ENCODE measurements at regions not wholly inside any gene's neighbourhood (a gene's known extent, or its start where the extent isn't known, plus 50 kb on each side); places are given as distances from the start of the nearest gene placed in this dataset.
A peak's percentile ranks its signal among the peaks of the same experiment; 100 is the strongest.

DNA sequence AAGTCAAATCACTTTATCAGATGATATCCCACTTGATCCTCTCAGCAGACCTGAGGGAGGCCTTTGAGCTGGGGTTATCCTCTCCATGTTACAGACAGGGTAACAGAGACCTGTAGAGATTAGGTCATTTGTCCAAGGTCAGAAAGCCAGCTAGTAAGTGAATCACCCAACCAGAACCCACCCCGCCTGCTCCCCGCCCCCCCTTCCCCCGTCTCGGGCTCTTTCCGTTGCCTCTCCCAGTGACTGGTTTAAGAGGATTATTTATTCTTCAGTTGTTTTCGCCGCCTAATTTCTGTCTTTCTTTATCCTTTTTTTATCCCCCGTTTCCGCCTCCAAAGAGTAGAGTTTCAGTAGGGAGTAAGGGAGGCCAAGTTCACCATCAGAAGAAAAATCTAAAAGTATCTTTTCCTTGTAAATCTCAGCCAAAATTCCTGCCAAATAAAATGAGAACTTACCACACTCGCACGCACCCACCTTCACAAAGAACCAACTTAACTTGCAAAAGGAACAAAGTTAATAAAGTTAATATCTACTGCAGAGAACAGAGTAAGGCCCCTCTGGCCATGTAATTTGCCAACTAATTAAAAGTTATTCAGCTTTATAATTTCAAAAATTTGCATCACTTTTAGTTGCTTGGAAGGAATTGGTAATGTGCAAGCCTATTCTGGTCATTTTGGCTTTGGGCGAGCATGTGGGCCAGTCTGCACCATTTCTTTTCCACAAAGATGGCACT, 76.8 kb upstream of the TRABD2B start:
- peaks cover 30% of the 10 kb centered on the region for H3K4me1 Mint-ChIP-seq
- no peak overlapping the region for H3K4me3 Mint-ChIP-seq
- H3K9me3 Mint-ChIP-seq, result no peaks in the 10 kb centered on the region
- H3K27ac Mint-ChIP-seq, result peak overlapping the region; percentile 32
- DNase-seq (ENCODE audit: low spot score in 2 of 2, unreplicated experiment in 2 of 2), result no peak
- H3K27me3 Mint-ChIP-seq (ENCODE audit: low read depth), result peaks cover 64% of the 10 kb centered on the region
- H3K36me3 Mint-ChIP-seq, result no peaks in the 10 kb centered on the region
- TF ChIP-seq, protein P1, sequence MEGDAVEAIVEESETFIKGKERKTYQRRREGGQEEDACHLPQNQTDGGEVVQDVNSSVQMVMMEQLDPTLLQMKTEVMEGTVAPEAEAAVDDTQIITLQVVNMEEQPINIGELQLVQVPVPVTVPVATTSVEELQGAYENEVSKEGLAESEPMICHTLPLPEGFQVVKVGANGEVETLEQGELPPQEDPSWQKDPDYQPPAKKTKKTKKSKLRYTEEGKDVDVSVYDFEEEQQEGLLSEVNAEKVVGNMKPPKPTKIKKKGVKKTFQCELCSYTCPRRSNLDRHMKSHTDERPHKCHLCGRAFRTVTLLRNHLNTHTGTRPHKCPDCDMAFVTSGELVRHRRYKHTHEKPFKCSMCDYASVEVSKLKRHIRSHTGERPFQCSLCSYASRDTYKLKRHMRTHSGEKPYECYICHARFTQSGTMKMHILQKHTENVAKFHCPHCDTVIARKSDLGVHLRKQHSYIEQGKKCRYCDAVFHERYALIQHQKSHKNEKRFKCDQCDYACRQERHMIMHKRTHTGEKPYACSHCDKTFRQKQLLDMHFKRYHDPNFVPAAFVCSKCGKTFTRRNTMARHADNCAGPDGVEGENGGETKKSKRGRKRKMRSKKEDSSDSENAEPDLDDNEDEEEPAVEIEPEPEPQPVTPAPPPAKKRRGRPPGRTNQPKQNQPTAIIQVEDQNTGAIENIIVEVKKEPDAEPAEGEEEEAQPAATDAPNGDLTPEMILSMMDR (IDR thresholded peaks at IDR 0.05; ENCODE audit: unreplicated experiment), result no peak

DNA sequence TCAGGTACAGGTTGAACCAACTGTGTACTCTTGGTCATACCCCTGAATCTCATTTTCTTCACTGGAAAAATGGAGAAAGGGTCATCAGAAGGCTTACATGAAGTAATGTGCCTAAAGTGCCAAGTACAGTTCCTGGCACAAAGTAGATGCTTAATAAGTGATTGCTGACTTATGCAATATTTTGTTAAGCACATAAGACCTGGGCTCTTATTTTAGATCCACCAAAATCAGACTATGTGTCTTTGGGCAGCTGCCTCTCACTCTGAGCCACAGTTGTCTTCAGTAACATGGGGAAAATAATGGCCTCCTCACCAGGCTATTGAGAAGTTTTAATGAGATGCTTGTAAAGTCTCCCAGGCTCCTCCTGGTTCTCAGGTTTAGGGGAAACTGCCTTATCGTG, 74.3 kb upstream of the TRABD2B start:
- Mint-ChIP-seq H3K9me3 (no peaks in the 10 kb centered on the region), H3K4me1 (peaks cover 10% of the 10 kb centered on the region), H3K36me3 (no peaks in the 10 kb centered on the region), H3K27ac (no peak overlapping the region), H3K27me3 (ENCODE audit: low read depth) (peaks cover 64% of the 10 kb centered on the region), H3K4me3 (no peak overlapping the region)
- TF ChIP-seq, protein P1 (IDR thresholded peaks at IDR 0.05; ENCODE audit: unreplicated experiment), result no peak
- DNase-seq (ENCODE audit: low spot score in 2 of 2, unreplicated experiment in 2 of 2), result no peak

DNA sequence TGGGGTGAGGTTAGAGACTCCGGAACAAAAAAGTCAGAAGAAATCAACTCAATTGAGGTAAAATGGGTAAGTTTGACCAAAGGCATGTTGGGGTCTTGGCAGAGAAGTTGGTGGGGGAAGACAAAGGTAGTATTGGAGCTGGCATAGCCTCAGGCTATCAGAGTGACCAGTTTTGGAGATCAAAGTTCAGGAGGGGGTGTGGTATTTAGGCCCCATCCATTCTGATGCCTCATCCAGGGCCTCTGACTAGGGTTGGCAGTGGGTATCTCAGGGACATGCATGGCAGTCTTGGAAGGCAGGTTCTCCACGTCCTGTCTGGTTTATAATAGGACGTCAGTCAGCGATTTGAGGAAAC, 73.2 kb upstream of the TRABD2B start:
- Mint-ChIP-seq H3K4me1 (peaks cover 10% of the 10 kb centered on the region), H3K36me3 (no peaks in the 10 kb centered on the region), H3K9me3 (no peaks in the 10 kb centered on the region), H3K27ac (no peak overlapping the region), H3K27me3 (ENCODE audit: low read depth) (peaks cover 62% of the 10 kb centered on the region), H3K4me3 (no peak overlapping the region)
- TF ChIP-seq, protein P1 (IDR thresholded peaks at IDR 0.05; ENCODE audit: unreplicated experiment), result no peak
- DNase-seq (ENCODE audit: low spot score in 2 of 2, unreplicated experiment in 2 of 2), result no peak

DNA sequence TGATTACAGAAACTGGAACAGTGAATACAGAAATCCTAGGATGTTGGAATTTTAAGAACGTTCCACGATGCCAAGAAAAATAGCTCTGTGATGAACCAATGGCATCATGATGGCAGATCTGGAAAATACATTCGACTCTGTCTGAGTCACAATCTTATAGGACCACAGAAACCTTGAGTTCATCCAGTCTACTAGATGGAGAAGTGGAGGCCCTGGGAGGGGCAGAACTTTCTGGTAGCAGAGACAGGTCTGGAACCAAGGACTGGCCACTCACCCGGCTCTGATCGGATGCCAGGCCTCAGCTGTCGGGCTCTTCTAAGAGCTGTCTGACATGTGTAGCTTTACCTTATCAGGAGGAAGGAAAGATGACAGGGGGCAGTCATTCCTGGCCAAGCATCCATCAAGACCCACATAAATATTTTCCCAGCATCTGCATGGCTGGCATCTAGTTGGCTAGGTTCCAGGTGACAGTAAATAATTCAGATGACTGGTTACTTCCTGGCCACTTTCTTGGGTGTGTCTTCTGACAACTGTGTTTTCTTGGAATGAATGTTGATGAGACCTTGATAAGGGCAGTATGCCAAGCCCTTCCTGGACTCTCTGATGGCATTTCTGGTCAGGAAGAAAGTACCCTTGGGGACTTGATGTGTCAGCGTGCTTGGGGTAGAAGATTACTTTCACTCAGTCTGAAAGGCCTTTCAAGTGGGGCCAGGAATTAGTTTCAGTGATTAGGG, 72.6 kb upstream of the TRABD2B start:
- H3K4me3 Mint-ChIP-seq, result no peak overlapping the region
- peaks cover 10% of the 10 kb centered on the region for H3K4me1 Mint-ChIP-seq
- no peaks in the 10 kb centered on the region for H3K36me3 Mint-ChIP-seq
- H3K9me3 Mint-ChIP-seq, result no peaks in the 10 kb centered on the region
- TF ChIP-seq, protein P1 (IDR thresholded peaks at IDR 0.05; ENCODE audit: unreplicated experiment), result no peak
- H3K27ac Mint-ChIP-seq, result no peak overlapping the region
- H3K27me3 Mint-ChIP-seq (ENCODE audit: low read depth), result peaks cover 56% of the 10 kb centered on the region
- DNase-seq (ENCODE audit: low spot score in 2 of 2, unreplicated experiment in 2 of 2), result no peak

DNA sequence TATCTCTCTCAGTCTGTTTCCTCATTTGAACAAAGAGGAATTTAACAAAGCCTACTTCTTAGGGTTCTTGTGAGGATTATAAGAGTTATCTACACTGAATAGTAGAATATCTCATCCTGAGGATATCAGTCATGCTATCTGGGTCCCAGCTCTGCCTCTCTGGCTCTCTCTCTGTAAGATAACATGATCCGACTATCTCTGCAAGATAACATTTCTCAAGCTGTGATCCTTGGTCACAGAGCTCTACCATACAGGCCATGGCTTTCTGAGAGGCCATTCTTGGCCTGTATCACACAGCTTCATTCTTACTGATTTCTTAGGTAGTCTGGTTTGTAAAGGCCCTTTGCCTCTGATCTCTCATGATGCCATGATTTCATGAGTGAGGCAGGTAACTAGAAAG, 71.0 kb upstream of the TRABD2B start:
- no peak overlapping the region for H3K4me3 Mint-ChIP-seq
- DNase-seq (ENCODE audit: low spot score in 2 of 2, unreplicated experiment in 2 of 2), result no peak
- H3K27me3 Mint-ChIP-seq (ENCODE audit: low read depth), result peaks cover 42% of the 10 kb centered on the region
- no peaks in the 10 kb centered on the region for H3K9me3 Mint-ChIP-seq
- TF ChIP-seq, protein P1 (IDR thresholded peaks at IDR 0.05; ENCODE audit: unreplicated experiment), result no peak
- no peaks in the 10 kb centered on the region for H3K36me3 Mint-ChIP-seq
- no peak overlapping the region for H3K27ac Mint-ChIP-seq
- peaks cover 2% of the 10 kb centered on the region for H3K4me1 Mint-ChIP-seq
